H1 (cell line): ENCODE measurements at regions not wholly inside any gene's neighbourhood (a gene's known extent, or its start where the extent isn't known, plus 50 kb on each side); places are given as distances from the start of the nearest gene placed in this dataset.

Experiments used
- CTCF ChIA-PET: fragments of 300-600 bp; sonication (Branson Sonifier 250); formaldehyde crosslinking; loops from one replicate; lab custom pipeline; 2021; ENCODE audit not compliant: partially characterized antibody; lab: Charles Lee
- POLR2A ChIA-PET: fragments of 300-600 bp; sonication (Branson Sonifier 250); formaldehyde crosslinking; loops from one replicate; lab custom pipeline; 2021; ENCODE audit warnings: inconsistent platforms; ENCODE audit not compliant: partially characterized antibody; lab: Charles Lee
- DNase-seq, 2 experiments: peaks; one replicate each; pipeline versions ENCODE4 v3.0.0 to v3.0.0-alpha.2; 2010 to 2022; ENCODE audit warnings: low spot score in 2 of 2, low read depth in 1 of 2, mixed read lengths in 1 of 2
- FAIRE-seq: peaks from 2 replicates; lab custom pipeline; 2011; peaks lifted over from hg19 to GRCh38; lab: Jason Lieb, UNC
- H2AFZ ChIP-seq: 2 replicates; pipeline ENCODE4 v1.8.1; 2012; ENCODE audit warnings: low read length, inconsistent platforms
- H2AK5ac ChIP-seq: 2 replicates; pipeline ENCODE4 v1.6.1; 2013; ENCODE audit warnings: low read depth, low read length
- H2BK120ac ChIP-seq: replicated peaks from 2 replicates; pipeline ENCODE3; 2013; ENCODE audit warnings: low read depth, low read length, inconsistent platforms
- H2BK12ac ChIP-seq: 2 replicates; pipeline ENCODE4 v1.6.1; 2013; ENCODE audit warnings: low read depth, low read length
- H2BK15ac ChIP-seq: 2 replicates; pipeline ENCODE4 v1.6.1; 2013; ENCODE audit warnings: low read length
- H2BK20ac ChIP-seq: 2 replicates; pipeline ENCODE4 v1.6.1; 2013; ENCODE audit warnings: low read length
- H2BK5ac ChIP-seq: 2 replicates; pipeline ENCODE4 v1.6.1; 2013; ENCODE audit warnings: low read depth, low read length
- H3K14ac ChIP-seq: 2 replicates; pipeline ENCODE4 v1.6.1; 2013; ENCODE audit warnings: inconsistent platforms; ENCODE audit not compliant: insufficient read length
- H3K18ac ChIP-seq: 2 replicates; pipeline ENCODE4 v1.6.1; 2013; ENCODE audit warnings: low read length; ENCODE audit errors: extremely low read depth
- H3K23ac ChIP-seq: 2 replicates; pipeline ENCODE4 v1.6.1; 2013; ENCODE audit warnings: inconsistent platforms; ENCODE audit not compliant: insufficient read length
- H3K23me2 ChIP-seq: 2 replicates; pipeline ENCODE4 v1.6.1; 2013; ENCODE audit warnings: low read depth, low read length
- H3K27ac ChIP-seq: 2 replicates; pipeline ENCODE4 v1.6.1; 2011; ENCODE audit warnings: low read depth, low read length, inconsistent platforms
- H3K27me3 ChIP-seq, 4 experiments: replicated peaks in 1 of 4; 1 replicate in 1 of 4; 2 replicates in 3 of 4; pipeline versions ENCODE4 v1.6.1 to v1.8.1; 2011 to 2013; ENCODE audit warnings: low read length in 3 of 4, mild to moderate bottlenecking in 3 of 4, inconsistent platforms in 2 of 4, mixed read lengths in 2 of 4, moderate library complexity in 1 of 4; ENCODE audit not compliant: control insufficient read depth in 3 of 4, insufficient read depth in 3 of 4; ENCODE audit errors: extremely low read depth in 1 of 4
- H3K36me3 ChIP-seq, 4 experiments: 2 replicates each; pipeline versions ENCODE4 v1.6.1 to v1.8.1; 2011 to 2013; ENCODE audit warnings: mild to moderate bottlenecking in 4 of 4, low read length in 3 of 4, moderate library complexity in 2 of 4, control low read depth in 1 of 4, inconsistent platforms in 1 of 4; ENCODE audit not compliant: insufficient read depth in 4 of 4, control insufficient read depth in 2 of 4
- H3K4ac ChIP-seq: replicated peaks from 2 replicates; pipeline ENCODE3; 2013; ENCODE audit warnings: low read length, low read depth, mixed read lengths, inconsistent platforms; ENCODE audit not compliant: insufficient read length
- H3K4me1 ChIP-seq, 4 experiments: replicated peaks in 1 of 4; 1 replicate in 1 of 4; 2 replicates in 3 of 4; pipeline versions ENCODE4 v1.6.1 to v1.8.1; 2011 to 2013; ENCODE audit warnings: low read length in 3 of 4, inconsistent platforms in 2 of 4, mixed read lengths in 1 of 4; ENCODE audit not compliant: insufficient read depth in 4 of 4, control insufficient read depth in 3 of 4
- H3K4me2 ChIP-seq, 2 experiments: 2 replicates each; pipeline versions ENCODE4 v1.6.1 to v1.8.1; 2011 to 2013; ENCODE audit warnings: low read depth in 2 of 2, low read length in 2 of 2, control low read depth in 1 of 2, inconsistent platforms in 1 of 2, mild to moderate bottlenecking in 1 of 2; ENCODE audit not compliant: insufficient read depth in 1 of 2
- H3K4me3 ChIP-seq, 4 experiments: fragments of 200-600, 300-600 bp in 1 of 4; sonication (generic), shearing (Covaris generic), sonication (Bioruptor Twin) in 1 of 4; 2 replicates each; pipeline versions ENCODE4 v1.5.1 to v1.8.1; 2011 to 2016; ENCODE audit warnings: low read length in 4 of 4, low read depth in 3 of 4, control low read depth in 2 of 4, inconsistent platforms in 2 of 4, mild to moderate bottlenecking in 2 of 4, mixed read lengths in 1 of 4, moderate library complexity in 1 of 4; ENCODE audit not compliant: insufficient read depth in 2 of 4; ENCODE audit errors: extremely low read depth in 1 of 4
- H3K56ac ChIP-seq: replicated peaks from 2 replicates; pipeline ENCODE3; 2013; ENCODE audit warnings: low read depth, mild to moderate bottlenecking, mixed read lengths, low read length, inconsistent platforms; ENCODE audit not compliant: insufficient read length
- H3K79me1 ChIP-seq: 2 replicates; pipeline ENCODE4 v1.6.1; 2013; ENCODE audit warnings: low read depth, low read length, control low read depth
- H3K79me2 ChIP-seq, 2 experiments: 2 replicates each; pipeline versions ENCODE4 v1.6.1 to v1.8.1; 2012 to 2013; ENCODE audit warnings: low read length in 2 of 2, mild to moderate bottlenecking in 2 of 2, inconsistent platforms in 1 of 2; ENCODE audit not compliant: insufficient read depth in 2 of 2, control insufficient read depth in 1 of 2
- H3K9ac ChIP-seq, 4 experiments: replicated peaks in 1 of 4; 1 replicate in 1 of 4; 2 replicates in 3 of 4; pipeline versions ENCODE4 v1.6.1 to v1.8.1; 2011 to 2013; ENCODE audit warnings: low read depth in 3 of 4, low read length in 3 of 4, control low read depth in 2 of 4, mild to moderate bottlenecking in 2 of 4, moderate library complexity in 2 of 4, inconsistent platforms in 1 of 4; ENCODE audit errors: extremely low read depth in 1 of 4
- H3K9me3 ChIP-seq, 2 experiments: 2 replicates each; pipeline versions ENCODE4 v1.6.1 to v1.8.1; 2012 to 2013; ENCODE audit warnings: mild to moderate bottlenecking in 2 of 2, moderate library complexity in 2 of 2, control low read depth in 1 of 2, inconsistent platforms in 1 of 2, low read depth in 1 of 2, low read length in 1 of 2, mixed read lengths in 1 of 2; ENCODE audit not compliant: insufficient read depth in 2 of 2
- H4K20me1 ChIP-seq, 2 experiments: replicated peaks in 1 of 2; 2 replicates each; pipeline versions ENCODE3 to v1.8.1; 2011 to 2013; ENCODE audit warnings: inconsistent platforms in 2 of 2, low read length in 2 of 2, mild to moderate bottlenecking in 1 of 2; ENCODE audit not compliant: insufficient read depth in 2 of 2, control insufficient read depth in 1 of 2
- H4K5ac ChIP-seq: 2 replicates; pipeline ENCODE4 v1.6.1; 2013; ENCODE audit warnings: low read length, low read depth, mixed read lengths, inconsistent platforms; ENCODE audit not compliant: insufficient read length
- H4K8ac ChIP-seq: 2 replicates; pipeline ENCODE4 v1.8.0; 2013; ENCODE audit warnings: mild to moderate bottlenecking, moderate library complexity, low read length, inconsistent platforms; ENCODE audit not compliant: insufficient read depth; ENCODE audit errors: extremely low read depth
- H4K91ac ChIP-seq: replicated peaks from 2 replicates; pipeline ENCODE3; 2013; ENCODE audit warnings: low read length, mixed read lengths, inconsistent platforms; ENCODE audit not compliant: insufficient read length
- ATF2 ChIP-seq: IDR thresholded peaks from 2 replicates; pipeline ENCODE4 v1.6.1; 2012; ENCODE audit warnings: low read length, inconsistent platforms
- ATF3 ChIP-seq: IDR thresholded peaks from 2 replicates; pipeline ENCODE4 v1.6.1; 2011; ENCODE audit warnings: low read depth, mild to moderate bottlenecking, low read length; ENCODE audit not compliant: insufficient read depth
- JUN ChIP-seq: IDR thresholded peaks from 2 replicates; pipeline ENCODE4 v1.6.1; 2011; ENCODE audit warnings: low read depth, mild to moderate bottlenecking, improper control_type of control experiment, low read length
- JUND ChIP-seq: IDR thresholded peaks from 2 replicates; pipeline ENCODE4 v1.6.1; 2011; ENCODE audit warnings: mild to moderate bottlenecking, improper control_type of control experiment, low read length
- SIN3A ChIP-seq, 2 experiments: IDR thresholded peaks in 1 of 2; conservative IDR thresholded peaks in 1 of 2; 2 replicates each; pipeline ENCODE4 v1.6.1; 2011 to 2012; ENCODE audit warnings: low read length in 2 of 2, improper control_type of control experiment in 1 of 2, low read depth in 1 of 2, mild to moderate bottlenecking in 1 of 2
- WGBS, 2 experiments: shearing (Covaris generic) in 1 of 2; methylation state at CpG; one replicate each; pipeline versions ENCODE4 v1.1.6 to v1.1.7; 2013 to 2015; ENCODE audit warnings: low lambda C conversion rate in 2 of 2, mixed read lengths in 2 of 2, inconsistent platforms in 1 of 2, low coverage in 1 of 2, missing lambda C conversion rate in 1 of 2; ENCODE audit not compliant: insufficient replicate concordance in 2 of 2, insufficient coverage in 1 of 2, insufficient read length in 1 of 2; ENCODE audit errors: extremely low coverage in 1 of 2, missing lambda C conversion rate in 1 of 2; 5-methylcytosine and 5-hydroxymethylcytosine counted together

- no peak overlapping the region for H3K56ac ChIP-seq
Observed at GRCh38 chr2:128787616-128788015, 468.9 kb upstream of the HS6ST1 start.

More at GRCh38 chr2:128787616-128788015, 468.9 kb upstream of the HS6ST1 start:
- Histone ChIP-seq H3K4me1 (peaks cover 3 to 8% (median 5%) of the 10 kb centered on the region in 4 experiments; a peak in 6 of 7 replicates), H2BK20ac (no peak overlapping the region), H3K23ac (no peak overlapping the region), H3K18ac (no peak overlapping the region), H4K20me1 (peaks cover 0 to 10% of the 10 kb centered on the region in 2 experiments), H3K4ac (no peak overlapping the region), H3K4me3 (no peak overlapping the region), H3K9me3 (no peaks in the 10 kb centered on the region), H2AK5ac (no peak overlapping the region), H2BK15ac (no peak overlapping the region), H4K5ac (no peak overlapping the region), H3K79me1 (no peaks in the 10 kb centered on the region), H3K79me2 (no peaks in the 10 kb centered on the region), H4K8ac (peak overlapping the region; percentile 73), H3K4me2 (no peak overlapping the region), H2AFZ (no peak overlapping the region), H3K27ac (no peak overlapping the region), H3K36me3 (no peaks in the 10 kb centered on the region), H3K14ac (no peak overlapping the region), H3K23me2 (peaks cover under 1% of the 10 kb centered on the region; the same call in 1 of the 2 replicates), H2BK5ac (no peak overlapping the region), H4K91ac (no peak overlapping the region), H3K9ac (no peak overlapping the region), H3K27me3 (peaks cover 0 to 2% (median 0%) of the 10 kb centered on the region in 4 experiments; a peak in 1 of 7 replicates), H2BK120ac (no peak overlapping the region), H2BK12ac (0 out of 2 replicates have a peak overlapping the region, but pooled peaks have one; percentile 29)
- no peak for FAIRE-seq
- 88% methylated on average over 8 of the region's 14 CpGs; no CpG with 5 or more reads in 1 of the 2 experiments for WGBS, 2 experiments
- ChIA-PET POLR2A (no interaction called here), CTCF (no interaction called here)
- TF ChIP-seq ATF3 (no peak), JUN (no peak), SIN3A (conservative IDR thresholded peaks at IDR 0.05 in 1 of 2, IDR thresholded peaks at IDR 0.05 in 1 of 2; ENCODE audit: low read depth in 1 of 2, low read length in 2 of 2) (no peak), JUND (no peak), ATF2 (no peak)
- peak in 1 of 2 experiments; percentile 43 for DNase-seq
